H9 (cell line): ENCODE measurements at regions not wholly inside any gene's neighbourhood (a gene's known extent, or its start where the extent isn't known, plus 50 kb on each side); places are given as distances from the start of the nearest gene placed in this dataset.

ENCODE experiments used
- DNase-seq: peaks from one replicate; pipeline ENCODE4 v3.0.0-alpha.2; 2017
- H2AFZ ChIP-seq: one replicate; pipeline ENCODE4 v1.6.1; 2013; ENCODE audit warnings: mild to moderate bottlenecking, low read length, control low read depth, moderate library complexity
- H2AK5ac ChIP-seq: 2 replicates; pipeline ENCODE4 v1.6.1; 2013; ENCODE audit warnings: low read length, control low read depth, mixed read lengths; ENCODE audit not compliant: insufficient read length
- H2BK120ac ChIP-seq: one replicate; pipeline ENCODE4 v1.6.1; 2013; ENCODE audit warnings: low read depth, mild to moderate bottlenecking, low read length, control low read depth, inconsistent platforms; ENCODE audit not compliant: poor library complexity, severe bottlenecking
- H2BK12ac ChIP-seq: 2 replicates; pipeline ENCODE4 v1.6.1; 2013; ENCODE audit warnings: low read length, control low read depth, mixed read lengths, low read depth; ENCODE audit not compliant: insufficient read length
- H2BK15ac ChIP-seq: 2 replicates; pipeline ENCODE4 v1.6.1; 2013; ENCODE audit warnings: low read depth, low read length, control low read depth
- H2BK20ac ChIP-seq: one replicate; pipeline ENCODE4 v1.6.1; 2013; ENCODE audit warnings: low read depth, mild to moderate bottlenecking, low read length, control low read depth, inconsistent platforms; ENCODE audit not compliant: poor library complexity, severe bottlenecking
- H2BK5ac ChIP-seq: 2 replicates; pipeline ENCODE4 v1.6.1; 2013; ENCODE audit warnings: low read length, control low read depth, mixed read lengths; ENCODE audit not compliant: insufficient read length
- H3K14ac ChIP-seq: 2 replicates; pipeline ENCODE4 v1.6.1; 2013; ENCODE audit warnings: low read length, control low read depth; ENCODE audit not compliant: insufficient read depth
- H3K18ac ChIP-seq: 2 replicates; pipeline ENCODE4 v1.6.1; 2013; ENCODE audit warnings: low read depth, mild to moderate bottlenecking, mixed read lengths, low read length, control low read depth; ENCODE audit not compliant: insufficient read length
- H3K23ac ChIP-seq: 2 replicates; pipeline ENCODE4 v1.6.1; 2013; ENCODE audit warnings: low read length, control low read depth, mixed read lengths, low read depth; ENCODE audit not compliant: insufficient read length
- H3K23me2 ChIP-seq: 2 replicates; pipeline ENCODE4 v1.6.1; 2013; ENCODE audit warnings: low read depth, mild to moderate bottlenecking, mixed read lengths, low read length, control low read depth; ENCODE audit not compliant: insufficient read length, poor library complexity, severe bottlenecking
- H3K27ac ChIP-seq: 2 replicates; pipeline ENCODE4 v1.5.1; 2013; ENCODE audit warnings: low read length, control low read depth, mixed read lengths, low read depth; ENCODE audit not compliant: insufficient read length
- H3K27me3 ChIP-seq: 2 replicates; pipeline ENCODE4 v1.6.1; 2013; ENCODE audit warnings: low read length, control low read depth, inconsistent platforms; ENCODE audit not compliant: insufficient read depth
- H3K4ac ChIP-seq: 2 replicates; pipeline ENCODE4 v1.6.1; 2013; ENCODE audit warnings: low read depth, mild to moderate bottlenecking, control low read depth, inconsistent platforms, low read length, moderate library complexity
- H3K4me1 ChIP-seq: 2 replicates; pipeline ENCODE4 v1.6.1; 2013; ENCODE audit warnings: low read length, control low read depth, inconsistent platforms; ENCODE audit not compliant: insufficient read depth
- H3K4me2 ChIP-seq: 2 replicates; pipeline ENCODE4 v1.6.1; 2013; ENCODE audit warnings: low read length, control low read depth, mixed read lengths; ENCODE audit not compliant: insufficient read length, insufficient read depth
- H3K56ac ChIP-seq: 2 replicates; pipeline ENCODE4 v1.6.1; 2013; ENCODE audit warnings: low read depth, mild to moderate bottlenecking, mixed read lengths, low read length, control low read depth; ENCODE audit not compliant: insufficient read length
- H3K79me1 ChIP-seq: 2 replicates; pipeline ENCODE4 v1.6.1; 2013; ENCODE audit warnings: low read depth, mild to moderate bottlenecking, moderate library complexity, low read length, control low read depth, inconsistent platforms; ENCODE audit not compliant: insufficient read depth, poor library complexity, severe bottlenecking
- H3K79me2 ChIP-seq: 2 replicates; pipeline ENCODE4 v1.6.1; 2013; ENCODE audit warnings: low read length, control low read depth, inconsistent platforms; ENCODE audit not compliant: insufficient read depth
- H3K9ac ChIP-seq: 2 replicates; pipeline ENCODE4 v1.6.1; 2013; ENCODE audit warnings: low read length, control low read depth, mixed read lengths; ENCODE audit not compliant: insufficient read length; ENCODE audit errors: extremely low read depth
- H3K9me3 ChIP-seq: one replicate; pipeline ENCODE4 v1.6.1; 2013; ENCODE audit warnings: low read depth, low read length, inconsistent platforms; ENCODE audit not compliant: control insufficient read depth
- H3T11ph ChIP-seq: one replicate; pipeline ENCODE4 v1.6.1; 2013; ENCODE audit warnings: mild to moderate bottlenecking, low read length, control low read depth, inconsistent platforms
- H4K20me1 ChIP-seq: one replicate; pipeline ENCODE4 v1.6.1; 2013; ENCODE audit not compliant: control insufficient read depth, insufficient read length, insufficient read depth
- H4K5ac ChIP-seq: 2 replicates; pipeline ENCODE4 v1.6.1; 2013; ENCODE audit warnings: low read depth, mild to moderate bottlenecking, mixed read lengths, low read length, control low read depth; ENCODE audit not compliant: insufficient read length
- H4K8ac ChIP-seq: replicated peaks from 2 replicates; pipeline ENCODE4 v1.6.1; 2013; ENCODE audit warnings: low read length, control low read depth, mixed read lengths, low read depth; ENCODE audit not compliant: insufficient read length
- H4K91ac ChIP-seq: 2 replicates; pipeline ENCODE4 v1.6.1; 2013; ENCODE audit warnings: low read depth, mild to moderate bottlenecking, moderate library complexity, mixed read lengths, low read length, control low read depth; ENCODE audit not compliant: insufficient read length
- H3K27ac Mint-ChIP-seq, 3 experiments: 2 replicates in 2 of 3; 3 replicates in 1 of 3; pipeline ENCODE4 v1.8.0; 2020 to 2021; ENCODE audit warnings: mixed read lengths in 3 of 3, mild to moderate bottlenecking in 1 of 3, moderate library complexity in 1 of 3
- H3K27me3 Mint-ChIP-seq: 2 replicates; pipeline ENCODE4 v1.8.0; 2021; ENCODE audit warnings: low read depth, mild to moderate bottlenecking, moderate library complexity, mixed read lengths
- H3K36me3 Mint-ChIP-seq, 3 experiments: 2 replicates in 2 of 3; 3 replicates in 1 of 3; pipeline ENCODE4 v1.8.0; 2020 to 2021; ENCODE audit warnings: low read depth in 3 of 3, mixed read lengths in 3 of 3; ENCODE audit not compliant: insufficient read depth in 1 of 3
- H3K4me1 Mint-ChIP-seq, 2 experiments: 2 replicates each; pipeline ENCODE4 v1.8.0; 2020; ENCODE audit warnings: mixed read lengths in 2 of 2
- H3K4me3 Mint-ChIP-seq, 2 experiments: 2 replicates in 1 of 2; 3 replicates in 1 of 2; pipeline ENCODE4 v1.8.0; 2020 to 2021; ENCODE audit warnings: mild to moderate bottlenecking in 2 of 2, mixed read lengths in 2 of 2, moderate library complexity in 1 of 2
- H3K9me3 Mint-ChIP-seq, 2 experiments: 2 replicates in 1 of 2; 3 replicates in 1 of 2; pipeline ENCODE4 v1.8.0; 2020; ENCODE audit warnings: mild to moderate bottlenecking in 2 of 2, mixed read lengths in 2 of 2, moderate library complexity in 1 of 2
- CTCF ChIP-seq: fragments of 200-600 bp; sonication (generic); conservative IDR thresholded peaks from 3 replicates; pipeline ENCODE4 v1.8.0; 2021; ENCODE audit warnings: antibody characterized with exemption, mild to moderate bottlenecking
- WGBS: extraction: QIAGEN DNeasy Blood & Tissue Kit; methylation state at CpG from one replicate; pipeline ENCODE4 v1.1.7; 2013; ENCODE audit warnings: missing lambda C conversion rate, low lambda C conversion rate, mixed read lengths; ENCODE audit not compliant: insufficient read length; ENCODE audit errors: extremely low coverage; 5-methylcytosine and 5-hydroxymethylcytosine counted together

- H4K91ac ChIP-seq: no peak overlapping the region
- H3K4me1 Mint-ChIP-seq: no peaks in the 10 kb centered on the region
- TF ChIP-seq CTCF: no peak
- H3K9me3 ChIP-seq: no peaks in the 10 kb centered on the region
- H3K27me3 ChIP-seq: no peaks in the 10 kb centered on the region
- H3K23ac ChIP-seq: no peak overlapping the region
- no peak overlapping the region for H2BK120ac ChIP-seq
- H3T11ph ChIP-seq: no peak overlapping the region
- H2AFZ ChIP-seq: no peak overlapping the region
- H4K8ac ChIP-seq: no peak overlapping the region
- H2BK12ac ChIP-seq: no peak overlapping the region
- peaks cover 75% of the 10 kb centered on the region for H3K27me3 Mint-ChIP-seq
- H3K4me3 Mint-ChIP-seq: no peak overlapping the region
- no peak for DNase-seq
- no peak overlapping the region for H4K5ac ChIP-seq
- H3K79me1 ChIP-seq: no peaks in the 10 kb centered on the region
- no peaks in the 10 kb centered on the region for H3K23me2 ChIP-seq
- no peak overlapping the region for H3K18ac ChIP-seq
- no peaks in the 10 kb centered on the region for H3K4me1 ChIP-seq
- H2AK5ac ChIP-seq: no peak overlapping the region
- no peak overlapping the region for H3K9ac ChIP-seq
- H2BK20ac ChIP-seq: no peak overlapping the region
- H3K9me3 Mint-ChIP-seq: peaks cover 0 to 6% of the 10 kb centered on the region in 2 experiments; a peak in 2 of 5 replicates
- H3K27ac Mint-ChIP-seq: no peak overlapping the region
- H3K27ac ChIP-seq: no peak overlapping the region
- H3K14ac ChIP-seq: no peak overlapping the region
- WGBS: no CpG with 5 or more reads among the region's 3 CpGs
- no peak overlapping the region for H3K4ac ChIP-seq
- no peak overlapping the region for H3K56ac ChIP-seq
- no peak overlapping the region for H2BK15ac ChIP-seq
- no peak overlapping the region for H3K4me2 ChIP-seq
- no peaks in the 10 kb centered on the region; a peak in 1 of 7 replicates for H3K36me3 Mint-ChIP-seq
- no peak overlapping the region for H2BK5ac ChIP-seq
- no peaks in the 10 kb centered on the region for H4K20me1 ChIP-seq
- no peaks in the 10 kb centered on the region for H3K79me2 ChIP-seq
These were observed 168.7 kb upstream of the TBCA start for GRCh38 chr5:77944757-77945340.
